ENCODE measurements at regions not wholly inside any gene's neighbourhood (a gene's known extent, or its start where the extent isn't known, plus 50 kb on each side); places are given as distances from the start of the nearest gene placed in this dataset.

DNA sequence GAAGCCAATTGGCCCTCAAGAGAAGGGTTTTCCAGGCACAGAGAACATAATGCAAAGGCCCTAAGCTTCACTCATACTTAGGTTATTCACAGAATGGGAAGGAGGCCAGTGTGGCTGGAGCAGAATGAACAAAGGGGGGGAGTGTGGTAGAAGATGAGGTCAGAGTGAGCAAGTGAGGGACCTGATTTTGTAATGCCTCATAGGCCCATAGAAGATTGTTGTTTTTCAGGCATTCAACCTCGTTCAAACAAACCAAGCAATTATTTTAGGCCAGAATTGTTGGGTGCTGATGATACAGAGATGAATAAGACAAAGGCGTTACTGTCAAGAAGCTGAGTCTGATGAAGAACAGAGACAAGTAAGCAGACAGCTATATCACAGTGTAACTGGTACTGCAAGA, 54.5 kb upstream of the RAP1A start:
- Histone ChIP-seq H3K36me3 (no peaks in the 10 kb centered on the region), H3K9me3 (no peaks in the 10 kb centered on the region), H3K4me3 (no peak overlapping the region), H3K27ac (peak overlapping the region in 1 of 12 donors; percentile 64), H3K4me1 (peaks cover 0 to 8% (median 0%) of the 10 kb centered on the region in 12 donors), H3K27me3 (no peaks in the 10 kb centered on the region)
- 75 to 81% (median 77%) methylated on average over 2 of the region's 2 CpGs for WGBS, 4 donors
- DNase-seq (no peak), ATAC-seq (peak in 2 of 4 donors; percentile 51 to 68)
- TF ChIP-seq, protein P1, sequence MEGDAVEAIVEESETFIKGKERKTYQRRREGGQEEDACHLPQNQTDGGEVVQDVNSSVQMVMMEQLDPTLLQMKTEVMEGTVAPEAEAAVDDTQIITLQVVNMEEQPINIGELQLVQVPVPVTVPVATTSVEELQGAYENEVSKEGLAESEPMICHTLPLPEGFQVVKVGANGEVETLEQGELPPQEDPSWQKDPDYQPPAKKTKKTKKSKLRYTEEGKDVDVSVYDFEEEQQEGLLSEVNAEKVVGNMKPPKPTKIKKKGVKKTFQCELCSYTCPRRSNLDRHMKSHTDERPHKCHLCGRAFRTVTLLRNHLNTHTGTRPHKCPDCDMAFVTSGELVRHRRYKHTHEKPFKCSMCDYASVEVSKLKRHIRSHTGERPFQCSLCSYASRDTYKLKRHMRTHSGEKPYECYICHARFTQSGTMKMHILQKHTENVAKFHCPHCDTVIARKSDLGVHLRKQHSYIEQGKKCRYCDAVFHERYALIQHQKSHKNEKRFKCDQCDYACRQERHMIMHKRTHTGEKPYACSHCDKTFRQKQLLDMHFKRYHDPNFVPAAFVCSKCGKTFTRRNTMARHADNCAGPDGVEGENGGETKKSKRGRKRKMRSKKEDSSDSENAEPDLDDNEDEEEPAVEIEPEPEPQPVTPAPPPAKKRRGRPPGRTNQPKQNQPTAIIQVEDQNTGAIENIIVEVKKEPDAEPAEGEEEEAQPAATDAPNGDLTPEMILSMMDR (IDR thresholded peaks at IDR 0.05) = no peak
- TF ChIP-seq POLR2A (IDR thresholded peaks at IDR 0.05) = no peak
- intact Hi-C loops (cut with DNase I) = loop anchor here in 1 of 10 donors (5.0 kb wide), 1 partner anchor 43 kb away; no protein-coding TSS in a partner anchor

DNA sequence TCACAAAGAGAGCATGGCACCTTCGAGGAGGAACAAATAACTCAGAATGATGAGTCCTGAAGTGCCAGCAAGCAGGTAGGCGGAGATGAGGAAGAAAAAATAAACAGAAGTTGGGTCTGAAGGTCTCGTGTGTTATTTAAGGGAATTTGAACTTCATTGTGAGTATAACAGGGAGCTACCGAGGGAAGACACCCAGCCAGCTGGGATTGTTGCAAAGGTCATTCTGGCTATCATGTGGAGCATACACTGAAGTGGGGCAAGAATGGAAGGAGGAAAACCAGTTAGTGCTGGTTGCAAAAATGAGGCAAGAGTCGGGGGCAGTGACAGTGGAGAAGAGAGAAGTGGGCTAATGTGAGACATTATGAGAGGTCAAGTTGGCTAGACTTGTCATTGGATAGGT, 53.6 kb upstream of the RAP1A start:
- H3K4me3 ChIP-seq = no peak overlapping the region
- no peaks in the 10 kb centered on the region for H3K9me3 ChIP-seq
- H3K36me3 ChIP-seq = no peaks in the 10 kb centered on the region
- DNase-seq (no peak), ATAC-seq (no peak)
- H3K4me1 ChIP-seq = peaks cover 0 to 7% (median 0%) of the 10 kb centered on the region in 12 donors
- H3K27me3 ChIP-seq = no peaks in the 10 kb centered on the region
- peak overlapping the region in 1 of 12 donors; percentile 64 for H3K27ac ChIP-seq
- WGBS, 4 donors = 89 to 93% (median 91%) methylated on average over 5 of the region's 5 CpGs
- intact Hi-C loops (cut with DNase I) = loop anchor here in 1 of 10 donors (5.0 kb wide), 1 partner anchor 44 kb away; no protein-coding TSS in a partner anchor
- no peak for TF ChIP-seq POLR2A (IDR thresholded peaks at IDR 0.05)
- TF ChIP-seq, protein P1 (IDR thresholded peaks at IDR 0.05) = no peak

DNA sequence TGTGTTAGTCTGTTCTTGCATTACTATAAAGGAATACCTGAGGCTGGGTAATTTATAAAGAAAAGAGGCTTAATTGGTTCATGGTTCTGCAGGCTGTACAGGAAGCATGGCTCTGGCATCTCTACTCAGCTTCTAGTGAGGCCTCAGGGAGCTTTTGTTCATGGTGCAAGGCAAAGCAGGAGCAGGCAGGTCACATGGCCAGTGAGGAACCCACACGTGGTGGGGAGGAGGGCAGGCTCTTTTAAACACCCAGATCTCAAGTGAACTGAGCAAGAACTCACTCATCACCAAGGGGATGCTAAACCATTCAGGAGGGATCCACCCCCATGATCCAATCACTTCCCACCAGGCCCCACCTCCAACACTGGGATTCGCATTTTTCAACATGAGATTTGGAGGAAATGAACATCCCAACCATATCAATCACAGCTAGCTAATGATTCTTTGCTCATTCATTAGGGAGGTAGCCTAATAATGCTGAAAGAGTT, 51.4 kb upstream of the RAP1A start:
- intact Hi-C loops (cut with DNase I) = loop anchor here in 1 of 10 donors (5.0 kb wide), 1 partner anchor 46 kb away; no protein-coding TSS in a partner anchor
- Histone ChIP-seq H3K9me3 (no peaks in the 10 kb centered on the region), H3K4me1 (peaks cover 0 to 12% (median 2%) of the 10 kb centered on the region in 12 donors), H3K27me3 (no peaks in the 10 kb centered on the region), H3K27ac (no peak overlapping the region), H3K4me3 (no peak overlapping the region), H3K36me3 (no peaks in the 10 kb centered on the region)
- DNase-seq = no peak
- 65 to 78% (median 74%) methylated on average over 2 of the region's 2 CpGs for WGBS, 4 donors
- TF ChIP-seq, protein P1 (IDR thresholded peaks at IDR 0.05) = no peak
- no peak for TF ChIP-seq POLR2A (IDR thresholded peaks at IDR 0.05)
- ATAC-seq = no peak

All from heart left ventricle (tissue), 16 donors.